Left lung (tissue), 4 donors: ENCODE measurements at regions not wholly inside any gene's neighbourhood (a gene's known extent, or its start where the extent isn't known, plus 50 kb on each side); places are given as distances from the start of the nearest gene placed in this dataset.

Experiments
- ATAC-seq: fragments of 200-7000 bp; cut with Tn5 transposase; one replicate; pipeline ENCODE4 v1.9.1; 2020; ENCODE audit warnings: moderate library complexity
- DNase-seq, 4 donors: peaks; one replicate each; pipeline ENCODE4 v3.0.0-alpha.2; 2013 to 2020
- H3K27ac ChIP-seq, 2 donors: fragments of 200-600 bp; sonication (generic) in 1 of 2; one replicate each; pipeline versions ENCODE4 v1.5.0 to v1.8.0; 2020 to 2021
- H3K27me3 ChIP-seq, 2 donors: fragments of 200-600 bp; sonication (generic) in 1 of 2; one replicate each; pipeline versions ENCODE4 v1.5.0 to v1.8.0; 2020 to 2021
- H3K36me3 ChIP-seq, 2 donors: fragments of 200-600 bp; sonication (generic) in 1 of 2; one replicate each; pipeline versions ENCODE4 v1.5.0 to v1.8.0; 2020 to 2021
- H3K4me1 ChIP-seq, 2 donors: fragments of 200-600 bp; one replicate each; pipeline ENCODE4 v1.8.0; 2021
- H3K4me3 ChIP-seq, 2 donors: fragments of 200-600 bp; sonication (generic) in 1 of 2; one replicate each; pipeline versions ENCODE4 v1.5.0 to v1.8.0; 2020 to 2021; ENCODE audit warnings: mild to moderate bottlenecking in 1 of 2
- H3K9me3 ChIP-seq, 2 donors: fragments of 200-600 bp; sonication (generic) in 1 of 2; one replicate each; pipeline versions ENCODE4 v1.5.0 to v1.8.0; 2020 to 2021
- CTCF ChIP-seq, 2 donors: fragments of 200-600 bp; sonication (generic) in 1 of 2; IDR thresholded peaks; one replicate each; pipeline versions ENCODE4 v1.5.0 to v1.8.0; 2021; ENCODE audit warnings: antibody characterized with exemption in 2 of 2
- intact Hi-C, 2 donors: fragments of 100-400 bp; cut with DNase I; formaldehyde crosslinking; loops; one replicate each; pipeline versions ENCODE4 v1.11.2 to v1.14.2; 2022
- donor health status: DM: no; HTN: yes; CAD: no.
- donor health status: DM: no; HTN: no; CAD: no.

- Histone ChIP-seq H3K36me3 (no peaks in the 10 kb centered on the region), H3K4me1 (peaks cover 0 to 25% of the 10 kb centered on the region in 2 donors), H3K27me3 (no peaks in the 10 kb centered on the region), H3K9me3 (no peaks in the 10 kb centered on the region), H3K27ac (no peak overlapping the region), H3K4me3 (no peak overlapping the region)
- intact Hi-C loops: no loop called here
- no peak for TF ChIP-seq CTCF (IDR thresholded peaks at IDR 0.05)
- DNase-seq (no peak), ATAC-seq (no peak)
Measured at GRCh38 chr2:37556256-37556655, 115.2 kb downstream of the CDC42EP3 start.

- ATAC-seq (peak; percentile 57), DNase-seq (peak in 1 of 4 donors; percentile 46)
- intact Hi-C loops: no loop called here
- H3K27me3 ChIP-seq: no peaks in the 10 kb centered on the region
- H3K27ac ChIP-seq: no peak overlapping the region
- no peaks in the 10 kb centered on the region for H3K36me3 ChIP-seq
- H3K9me3 ChIP-seq: no peaks in the 10 kb centered on the region
- H3K4me1 ChIP-seq: peaks cover 0 to 40% of the 10 kb centered on the region in 2 donors
- no peak for TF ChIP-seq CTCF (IDR thresholded peaks at IDR 0.05)
- H3K4me3 ChIP-seq: no peak overlapping the region
Measured at GRCh38 chr2:37558623-37559022, 112.8 kb downstream of the CDC42EP3 start.

- Histone ChIP-seq H3K27ac (no peak overlapping the region), H3K36me3 (no peaks in the 10 kb centered on the region), H3K27me3 (no peaks in the 10 kb centered on the region), H3K4me3 (no peak overlapping the region), H3K4me1 (peaks cover 0 to 39% of the 10 kb centered on the region in 2 donors), H3K9me3 (no peaks in the 10 kb centered on the region)
- ATAC-seq (no peak), DNase-seq (no peak)
- TF ChIP-seq CTCF (IDR thresholded peaks at IDR 0.05): no peak
- intact Hi-C loops: no loop called here
Measured at GRCh38 chr2:37560241-37560848, 111.1 kb downstream of the CDC42EP3 start.

- intact Hi-C loops: no loop called here
- TF ChIP-seq CTCF (IDR thresholded peaks at IDR 0.05): no peak
- no peak for ATAC-seq
- Histone ChIP-seq H3K4me1 (peaks cover 0 to 32% of the 10 kb centered on the region in 2 donors), H3K27me3 (no peaks in the 10 kb centered on the region), H3K4me3 (no peak overlapping the region), H3K36me3 (no peaks in the 10 kb centered on the region), H3K9me3 (no peaks in the 10 kb centered on the region), H3K27ac (no peak overlapping the region)
- DNase-seq: no peak
Measured at GRCh38 chr2:37560863-37561614, 110.4 kb downstream of the CDC42EP3 start.
